Transverse colon (tissue), 4 donors: ENCODE measurements at regions not wholly inside any gene's neighbourhood (a gene's known extent, or its start where the extent isn't known, plus 50 kb on each side); places are given as distances from the start of the nearest gene placed in this dataset.
A peak's percentile ranks its signal among the peaks of the same experiment; 100 is the strongest.

Source experiments
- DNase-seq: peaks from one replicate; pipeline ENCODE4 v3.0.0-alpha.2; 2019
- H3K27ac ChIP-seq, 4 donors: fragments of 200-600 bp; sonication (generic); 2 replicates each; pipeline ENCODE4 v1.5.1; 2016 to 2018; ENCODE audit warnings: inconsistent platforms in 4 of 4
- H3K27me3 ChIP-seq: fragments of 200-600 bp; sonication (generic); 2 replicates; pipeline ENCODE4 v1.5.1; 2017; ENCODE audit warnings: inconsistent platforms
- H3K36me3 ChIP-seq, 4 donors: fragments of 200-600 bp; sonication (generic); 2 replicates each; pipeline ENCODE4 v1.5.1; 2017 to 2019; ENCODE audit warnings: inconsistent platforms in 4 of 4
- H3K4me1 ChIP-seq, 4 donors: fragments of 200-600 bp; sonication (generic); 2 replicates each; pipeline ENCODE4 v1.5.1; 2017 to 2020; ENCODE audit warnings: inconsistent platforms in 4 of 4
- H3K4me3 ChIP-seq, 4 donors: fragments of 200-600 bp; sonication (generic); 1 replicate in 1 of 4; 2 replicates in 3 of 4; pipeline versions ENCODE4 v1.5.1 to v1.6.1; 2017 to 2019; ENCODE audit warnings: inconsistent platforms in 4 of 4
- H3K9me3 ChIP-seq, 2 donors: fragments of 200-600 bp; sonication (generic); 2 replicates each; pipeline ENCODE4 v1.5.1; 2017 to 2019; ENCODE audit warnings: inconsistent platforms in 2 of 2
- CTCF ChIP-seq, 5 experiments: fragments of 200-600 bp in 3 of 5; fragments of 450-650 bp in 2 of 5; sonication (generic) in 3 of 5; IDR thresholded peaks; 1 replicate in 2 of 5; 2 replicates in 3 of 5; pipeline ENCODE4 v1.5.1; 2016 to 2017; ENCODE audit warnings: antibody characterized with exemption in 5 of 5, inconsistent platforms in 3 of 5, mild to moderate bottlenecking in 2 of 5, moderate library complexity in 1 of 5
- EP300 ChIP-seq: sonication (generic); formaldehyde crosslinking; IDR thresholded peaks from one replicate; pipeline ENCODE4 v1.6.1; 2017; ENCODE audit warnings: antibody characterized with exemption, low read depth
- POLR2A ChIP-seq: fragments of 450-650 bp; IDR thresholded peaks from one replicate; pipeline ENCODE4 v1.6.1; 2016; ENCODE audit warnings: antibody characterized with exemption, mild to moderate bottlenecking, moderate library complexity
- POLR2AphosphoS5 ChIP-seq, 3 donors: sonication (generic); formaldehyde crosslinking; IDR thresholded peaks; one replicate each; pipeline ENCODE4 v1.6.1; 2016; ENCODE audit warnings: antibody characterized with exemption in 3 of 3
- WGBS, 2 donors: methylation state at CpG; one replicate each; pipeline ENCODE4 v1.1.5; 2018; ENCODE audit warnings: low coverage in 1 of 2; 5-methylcytosine and 5-hydroxymethylcytosine counted together
- in situ Hi-C, 4 donors: fragments of 200-750 bp; cut with MboI; loops; one replicate each; pipeline versions ENCODE4 v1.15.0 to v1.15.1; 2017; ENCODE audit warnings: low sequenced_read_pairs in 3 of 4, low pct_ligation_motif_present in 1 of 4, low pct_unique_long_range_greater_than_20kb in 1 of 4
- intact Hi-C: fragments of 100-400 bp; cut with DNase I; formaldehyde crosslinking; loops from one replicate; pipeline ENCODE4 v1.15.1; 2023; ENCODE audit warnings: low total_unique reads

GRCh38 chr3:24963762-24964625, 464.1 kb upstream of the RARB start:
- Histone ChIP-seq H3K36me3 (no peaks in the 10 kb centered on the region), H3K9me3 (no peaks in the 10 kb centered on the region), H3K27ac (no peak overlapping the region), H3K4me3 (no peak overlapping the region), H3K4me1 (no peaks in the 10 kb centered on the region), H3K27me3 (no peaks in the 10 kb centered on the region)
- no peak for DNase-seq
- no peak for TF ChIP-seq EP300
- peak; percentile 39 to 51 (median 45) for TF ChIP-seq CTCF (IDR thresholded peaks at IDR 0.05)
- TF ChIP-seq POLR2AphosphoS5 (IDR thresholded peaks at IDR 0.05) = no peak
- intact Hi-C loops = no loop called here
- 36 to 52% methylated on average over 2 of the region's 2 CpGs for WGBS, 2 donors
- in situ Hi-C loops = loop anchor here in 1 of 4 donors (25.0 kb wide), 1 partner anchor 623 kb away; no protein-coding TSS in a partner anchor

GRCh38 chr3:24965706-24966385, 462.2 kb upstream of the RARB start:
- H3K9me3 ChIP-seq = no peaks in the 10 kb centered on the region
- no peak for TF ChIP-seq POLR2AphosphoS5 (IDR thresholded peaks at IDR 0.05)
- TF ChIP-seq POLR2A = no peak
- TF ChIP-seq CTCF (IDR thresholded peaks at IDR 0.05) = no peak
- no peak for TF ChIP-seq EP300
- intact Hi-C loops (no loop called here), in situ Hi-C loops (loop anchor here in 1 of 4 donors (25.0 kb wide), 1 partner anchor 621 kb away; no protein-coding TSS in a partner anchor)
- H3K4me1 ChIP-seq = no peaks in the 10 kb centered on the region
- H3K27ac ChIP-seq = no peak overlapping the region
- H3K27me3 ChIP-seq = no peaks in the 10 kb centered on the region
- no peak for DNase-seq
- no peaks in the 10 kb centered on the region for H3K36me3 ChIP-seq
- H3K4me3 ChIP-seq = no peak overlapping the region
- 71 to 76% methylated on average over 2 of the region's 2 CpGs for WGBS, 2 donors

- intact Hi-C loops = no loop called here
- Histone ChIP-seq H3K4me1 (no peaks in the 10 kb centered on the region), H3K36me3 (no peaks in the 10 kb centered on the region), H3K4me3 (no peak overlapping the region), H3K27me3 (no peaks in the 10 kb centered on the region), H3K9me3 (no peaks in the 10 kb centered on the region), H3K27ac (no peak overlapping the region)
- in situ Hi-C loops = loop anchor here in 1 of 4 donors (25.0 kb wide), 1 partner anchor 619 kb away; no protein-coding TSS in a partner anchor
- TF ChIP-seq EP300 = no peak
- TF ChIP-seq POLR2A = no peak
- TF ChIP-seq POLR2AphosphoS5 (IDR thresholded peaks at IDR 0.05) = no peak
- TF ChIP-seq CTCF (IDR thresholded peaks at IDR 0.05) = no peak
- WGBS, 2 donors = 94 to 100% methylated on average over 1 of the region's 1 CpG
- DNase-seq = no peak
Observed at GRCh38 chr3:24968036-24968435, 460.0 kb upstream of the RARB start.

- no peak for TF ChIP-seq POLR2A
- no peaks in the 10 kb centered on the region for H3K27me3 ChIP-seq
- H3K4me3 ChIP-seq = no peak overlapping the region
- 63 to 73% methylated on average over 1 of the region's 1 CpG for WGBS, 2 donors
- no peaks in the 10 kb centered on the region for H3K9me3 ChIP-seq
- no peaks in the 10 kb centered on the region for H3K4me1 ChIP-seq
- H3K27ac ChIP-seq = no peak overlapping the region
- no peaks in the 10 kb centered on the region for H3K36me3 ChIP-seq
- no peak for DNase-seq
- in situ Hi-C loops = loop anchor here in 1 of 4 donors (25.0 kb wide), 1 partner anchor 615 kb away; no protein-coding TSS in a partner anchor
- intact Hi-C loops = no loop called here
Observed at GRCh38 chr3:24972491-24972890, 455.6 kb upstream of the RARB start.
